Panc1 (cell line): ENCODE measurements at regions not wholly inside any gene's neighbourhood (a gene's known extent, or its start where the extent isn't known, plus 50 kb on each side); places are given as distances from the start of the nearest gene placed in this dataset.

Source experiments
- CTCF ChIP-seq: fragments of 450-650 bp; IDR thresholded peaks from 2 replicates; pipeline ENCODE4 v1.5.1; 2017; ENCODE audit warnings: mild to moderate bottlenecking
- TCF7L2 ChIP-seq: IDR thresholded peaks from 2 replicates; pipeline ENCODE4 v1.6.1; 2011; ENCODE audit warnings: mild to moderate bottlenecking, low read depth, low read length, inconsistent platforms

- no peak for TF ChIP-seq CTCF
- no peak for TF ChIP-seq TCF7L2
These were observed 192.7 kb upstream of the KCNJ16 start for GRCh38 chr17:69882281-69882680.
